SU-DHL-6 (cell line): ENCODE measurements at regions not wholly inside any gene's neighbourhood (a gene's known extent, or its start where the extent isn't known, plus 50 kb on each side); places are given as distances from the start of the nearest gene placed in this dataset.

Source experiments
- CTCF ChIP-seq: fragments of 200-600 bp; sonication (generic); IDR thresholded peaks from one replicate; pipeline ENCODE4 v1.5.1; 2017; ENCODE audit warnings: antibody characterized with exemption, mild to moderate bottlenecking, low read length, moderate library complexity; ENCODE audit not compliant: insufficient read depth, poor library complexity, severe bottlenecking
- EZH2phosphoT487 ChIP-seq: fragments of 200-600 bp; sonication (generic), shearing (Covaris generic); conservative IDR thresholded peaks from 2 replicates; pipeline ENCODE4 v1.6.1; 2018; ENCODE audit warnings: mild to moderate bottlenecking, antibody characterized with exemption, low read length, moderate library complexity, mixed read lengths

GRCh38 chr5:175353926-175354325, 90.1 kb downstream of the DRD1 start:
- TF ChIP-seq CTCF (no peak), EZH2phosphoT487 (no peak)
